Spleen (tissue), 7 donors: ENCODE measurements at regions not wholly inside any gene's neighbourhood (a gene's known extent, or its start where the extent isn't known, plus 50 kb on each side); places are given as distances from the start of the nearest gene placed in this dataset.

ENCODE experiments used
- CTCF ChIP-seq, 11 experiments: fragments of 200-600 bp in 7 of 11; fragments of 450-650 bp in 4 of 11; sonication (generic) in 4 of 11; IDR thresholded peaks in 8 of 11; conservative IDR thresholded peaks in 3 of 11; 1 replicate in 7 of 11; 2 replicates in 4 of 11; pipeline versions ENCODE4 v1.4.0 to v1.8.0; 2016 to 2021; ENCODE audit warnings: antibody characterized with exemption in 11 of 11, inconsistent platforms in 4 of 11, mild to moderate bottlenecking in 1 of 11
- POLR2A ChIP-seq, 3 donors: fragments of 450-650 bp; IDR thresholded peaks; one replicate each; pipeline ENCODE4 v1.5.1; 2017; ENCODE audit warnings: antibody characterized with exemption in 3 of 3, mild to moderate bottlenecking in 1 of 3
- donor health status: DM: no; HTN: no; CAD: no; lungs with moderate emphysema.
- donor health status: DM: no; HTN: no; CAD: no.
- donor health status: DM: no; HTN: no; CAD: no.

GRCh38 chr14:104244221-104245011 lies 106.0 kb downstream of the KIF26A start:
- TF ChIP-seq CTCF (IDR thresholded peaks at IDR 0.05 in 8 of 11, conservative IDR thresholded peaks at IDR 0.05 in 3 of 11) (no peak), POLR2A (IDR thresholded peaks at IDR 0.05) (no peak)
